ENCODE measurements at regions not wholly inside any gene's neighbourhood (a gene's known extent, or its start where the extent isn't known, plus 50 kb on each side); places are given as distances from the start of the nearest gene placed in this dataset.

GRCh38 chr4:12957108-12957507 lies 527.0 kb downstream of the RAB28 start:
- Histone ChIP-seq H3K4me1 (peaks cover 0 to 19% (median 5%) of the 10 kb centered on the region in 4 donors), H3K27me3 (no peaks in the 10 kb centered on the region), H3K36me3 (no peaks in the 10 kb centered on the region), H3K27ac (no peak overlapping the region), H3K9me3 (no peaks in the 10 kb centered on the region), H3K4me3 (no peak overlapping the region)
- DNase-seq: no peak
- intact Hi-C loops (cut with DNase I): no loop called here
- WGBS (ENCODE audit: insufficient coverage, low coverage, low lambda C conversion rate, missing lambda C conversion rate): 39% methylated on average over 3 of the region's 3 CpGs
- peak; percentile 41 to 87 (median 74) for ATAC-seq
- TF ChIP-seq, protein P1, sequence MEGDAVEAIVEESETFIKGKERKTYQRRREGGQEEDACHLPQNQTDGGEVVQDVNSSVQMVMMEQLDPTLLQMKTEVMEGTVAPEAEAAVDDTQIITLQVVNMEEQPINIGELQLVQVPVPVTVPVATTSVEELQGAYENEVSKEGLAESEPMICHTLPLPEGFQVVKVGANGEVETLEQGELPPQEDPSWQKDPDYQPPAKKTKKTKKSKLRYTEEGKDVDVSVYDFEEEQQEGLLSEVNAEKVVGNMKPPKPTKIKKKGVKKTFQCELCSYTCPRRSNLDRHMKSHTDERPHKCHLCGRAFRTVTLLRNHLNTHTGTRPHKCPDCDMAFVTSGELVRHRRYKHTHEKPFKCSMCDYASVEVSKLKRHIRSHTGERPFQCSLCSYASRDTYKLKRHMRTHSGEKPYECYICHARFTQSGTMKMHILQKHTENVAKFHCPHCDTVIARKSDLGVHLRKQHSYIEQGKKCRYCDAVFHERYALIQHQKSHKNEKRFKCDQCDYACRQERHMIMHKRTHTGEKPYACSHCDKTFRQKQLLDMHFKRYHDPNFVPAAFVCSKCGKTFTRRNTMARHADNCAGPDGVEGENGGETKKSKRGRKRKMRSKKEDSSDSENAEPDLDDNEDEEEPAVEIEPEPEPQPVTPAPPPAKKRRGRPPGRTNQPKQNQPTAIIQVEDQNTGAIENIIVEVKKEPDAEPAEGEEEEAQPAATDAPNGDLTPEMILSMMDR (IDR thresholded peaks at IDR 0.05): no peak
- no peak for TF ChIP-seq POLR2A (IDR thresholded peaks at IDR 0.05)

GRCh38 chr4:12956026-12956425 lies 528.1 kb downstream of the RAB28 start:
- TF ChIP-seq, protein P1 (IDR thresholded peaks at IDR 0.05): no peak
- no peak for TF ChIP-seq POLR2A (IDR thresholded peaks at IDR 0.05)
- H3K27me3 ChIP-seq: no peaks in the 10 kb centered on the region
- no peaks in the 10 kb centered on the region for H3K36me3 ChIP-seq
- no peak overlapping the region for H3K4me3 ChIP-seq
- H3K4me1 ChIP-seq: peaks cover 0 to 19% (median 5%) of the 10 kb centered on the region in 4 donors
- ATAC-seq: no peak
- intact Hi-C loops (cut with DNase I): no loop called here
- H3K27ac ChIP-seq: no peak overlapping the region
- WGBS (ENCODE audit: insufficient coverage, low coverage, low lambda C conversion rate, missing lambda C conversion rate): 62% methylated on average over 2 of the region's 2 CpGs
- no peak for DNase-seq
- H3K9me3 ChIP-seq: no peaks in the 10 kb centered on the region

DNA sequence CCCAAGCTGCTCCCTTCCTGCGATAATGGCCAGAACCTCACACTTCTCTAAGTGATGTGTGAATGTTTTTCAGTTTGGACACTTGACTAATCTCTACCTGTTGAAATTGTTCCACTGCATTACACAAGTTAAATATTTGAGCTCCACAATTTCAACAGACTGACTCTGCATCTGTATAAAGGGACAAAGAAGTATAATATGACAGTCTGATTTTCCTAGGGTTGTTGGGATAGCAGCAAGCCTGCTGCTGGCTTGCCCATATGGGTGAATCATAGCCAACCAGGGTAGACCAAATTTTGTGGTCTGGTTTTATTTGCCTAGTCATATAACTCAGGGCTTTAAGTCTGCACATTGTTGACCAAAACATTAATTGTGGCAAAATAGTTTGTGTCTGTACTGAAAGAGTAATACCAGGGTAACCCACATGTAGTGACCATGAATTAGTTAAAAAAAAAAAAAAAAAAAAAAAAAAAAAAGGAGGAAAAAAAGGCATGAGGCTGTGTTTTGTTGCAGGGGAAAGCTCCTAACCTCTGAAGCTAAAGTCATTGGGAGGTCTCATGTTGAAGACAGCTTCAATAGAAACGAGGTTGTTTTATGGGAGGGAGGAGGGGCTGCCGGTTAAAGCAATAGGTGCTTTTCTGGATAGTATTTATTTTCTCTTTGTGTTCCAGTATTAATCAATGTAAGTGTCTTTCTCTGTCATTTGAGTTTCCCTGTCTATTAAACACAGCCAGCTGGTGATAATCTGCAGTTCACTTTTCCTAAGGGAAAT lies 534.2 kb downstream of the RAB28 start:
- peak; percentile 29 for TF ChIP-seq POLR2A (IDR thresholded peaks at IDR 0.05)
- TF ChIP-seq, protein P1 (IDR thresholded peaks at IDR 0.05): no peak
- H3K36me3 ChIP-seq: no peaks in the 10 kb centered on the region
- no peaks in the 10 kb centered on the region for H3K27me3 ChIP-seq
- peak overlapping the region in 2 of 3 donors; percentile 6 to 39 for H3K27ac ChIP-seq
- WGBS (ENCODE audit: insufficient coverage, low coverage, low lambda C conversion rate, missing lambda C conversion rate): 19% methylated on average over 3 of the region's 3 CpGs
- no peaks in the 10 kb centered on the region for H3K9me3 ChIP-seq
- H3K4me3 ChIP-seq: no peak overlapping the region
- H3K4me1 ChIP-seq: peaks cover 0 to 19% (median 7%) of the 10 kb centered on the region in 4 donors
- ATAC-seq (peak; percentile 90 to 97 (median 94)), DNase-seq (peak in 2 of 3 donors; percentile 25 to 51)
- intact Hi-C loops (cut with DNase I): no loop called here

DNA sequence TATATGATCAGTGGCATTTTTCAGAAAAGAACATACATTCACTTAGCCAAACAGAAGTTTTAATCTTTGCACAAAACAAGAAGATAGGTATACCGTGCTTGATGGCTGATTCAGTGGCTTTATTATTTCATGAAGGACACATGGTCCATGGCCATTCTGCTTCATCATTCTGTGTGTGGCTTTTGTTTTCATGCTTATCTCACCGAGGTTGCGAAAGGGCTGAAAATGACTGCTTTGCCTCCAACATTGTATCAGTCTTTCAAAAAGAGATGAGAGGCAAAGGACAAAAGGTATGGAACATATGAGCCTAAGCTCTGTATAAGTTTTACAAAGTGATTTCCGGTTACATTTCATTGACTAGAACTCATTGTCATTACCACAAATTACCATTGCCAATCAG lies 541.1 kb downstream of the RAB28 start:
- no peak for DNase-seq
- 94% methylated on average over 4 of the region's 4 CpGs for WGBS (ENCODE audit: insufficient coverage, low coverage, low lambda C conversion rate, missing lambda C conversion rate)
- intact Hi-C loops (cut with DNase I): no loop called here
- H3K27ac ChIP-seq: no peak overlapping the region
- H3K36me3 ChIP-seq: no peaks in the 10 kb centered on the region
- H3K9me3 ChIP-seq: no peaks in the 10 kb centered on the region
- no peak overlapping the region for H3K4me3 ChIP-seq
- H3K27me3 ChIP-seq: no peaks in the 10 kb centered on the region
- no peak for TF ChIP-seq POLR2A (IDR thresholded peaks at IDR 0.05)
- TF ChIP-seq, protein P1 (IDR thresholded peaks at IDR 0.05): no peak
- H3K4me1 ChIP-seq: peaks cover 0 to 3% (median 0%) of the 10 kb centered on the region in 4 donors
- no peak for ATAC-seq

All from right lobe of liver (tissue), 6 donors.